ENCODE measurements at regions not wholly inside any gene's neighbourhood (a gene's known extent, or its start where the extent isn't known, plus 50 kb on each side); places are given as distances from the start of the nearest gene placed in this dataset.
A peak's percentile ranks its signal among the peaks of the same experiment; 100 is the strongest.

DNA sequence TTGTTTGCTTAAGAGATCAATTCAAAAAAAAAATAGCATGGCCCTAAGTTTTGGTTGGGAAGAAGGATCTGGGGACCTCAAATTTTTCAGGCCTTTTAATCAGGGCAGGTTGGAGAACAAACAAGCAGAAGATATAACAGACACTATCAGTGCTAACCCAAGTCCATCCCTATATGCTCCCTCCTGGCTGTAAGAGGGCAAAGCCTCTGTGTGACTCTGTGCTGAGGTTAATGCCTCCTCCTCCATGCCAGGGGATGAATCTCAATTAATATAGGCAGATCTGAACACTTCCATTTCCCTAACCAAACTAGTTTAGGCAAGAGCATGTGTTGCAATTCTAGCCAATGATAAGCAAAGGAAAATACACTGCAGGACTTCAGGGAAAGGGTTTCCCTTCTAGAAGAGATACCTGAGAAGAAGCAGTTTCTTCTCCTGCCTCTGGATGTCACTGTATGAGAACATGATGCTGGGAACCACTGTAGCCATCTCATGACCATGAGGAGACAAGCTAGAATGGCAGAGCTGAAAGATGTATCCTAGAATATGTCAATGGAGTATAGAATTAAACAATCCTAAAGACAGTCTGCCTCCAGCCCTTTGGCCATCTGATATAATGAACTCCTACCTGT, 76.0 kb downstream of the CHD9NB start:
- no peak for ATAC-seq (replicated peaks in 1 of 4)
- POLR2A ChIA-PET = no interaction called here

DNA sequence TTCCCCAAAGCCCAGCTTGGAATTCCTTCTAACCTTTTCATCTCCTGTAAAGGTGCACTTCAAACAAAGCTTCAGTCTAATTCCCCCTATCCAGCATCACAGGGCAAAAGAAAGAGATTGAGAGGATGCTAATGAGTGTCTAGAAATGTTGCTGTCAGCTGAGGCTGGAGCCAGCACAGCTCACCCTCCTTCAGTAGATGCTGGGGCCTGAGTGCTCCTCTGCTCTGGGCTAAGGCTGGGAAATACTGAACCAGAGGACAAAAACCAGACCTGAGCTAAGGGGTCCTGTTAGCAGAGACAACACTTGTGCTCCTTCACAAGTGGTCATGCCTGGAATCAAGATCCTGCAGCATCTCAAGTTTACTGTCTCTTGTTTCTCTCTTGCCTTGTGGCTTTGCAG, 85.0 kb downstream of the CHD9NB start:
- Mint-ChIP-seq H3K27me3 (peaks cover 6 to 7% of the 10 kb centered on the region in 2 donors), H3K4me3 (no peak overlapping the region), H3K4me1 (no peaks in the 10 kb centered on the region), H3K27ac (no peak overlapping the region), H3K9me3 (peaks cover 0 to 5% (median 0%) of the 10 kb centered on the region in 3 donors), H3K36me3 (no peaks in the 10 kb centered on the region)
- Histone ChIP-seq H3K36me3 (ENCODE audit: control insufficient read depth in 2 of 2, extremely low read depth in 1 of 2, insufficient read depth in 1 of 2, low read length in 1 of 2) (no peaks in the 10 kb centered on the region), H3K4me3 (ENCODE audit: control insufficient read depth in 1 of 2, extremely low read depth in 1 of 2, low read length in 1 of 2) (no peak overlapping the region), H3K27ac (ENCODE audit: low read length) (no peak overlapping the region), H3K4me1 (ENCODE audit: control insufficient read depth in 1 of 2, extremely low read depth in 1 of 2, insufficient read depth in 2 of 2, low read length in 2 of 2) (no peaks in the 10 kb centered on the region), H3K27me3 (replicated peaks in 1 of 2; ENCODE audit: control insufficient read depth in 2 of 2, extremely low read depth in 1 of 2, insufficient read depth in 2 of 2, low read length in 1 of 2) (no peaks in the 10 kb centered on the region), H3K9me3 (no peaks in the 10 kb centered on the region)
- DNase-seq (no peak), ATAC-seq (replicated peaks in 1 of 4) (no peak)
- CTCF ChIA-PET = no interaction called here
- POLR2A ChIA-PET = no interaction called here

More for the DNA sequence above, 76.0 kb downstream of the CHD9NB start:
- no peak overlapping the region for H3K27ac ChIP-seq (ENCODE audit: low read length)
- Mint-ChIP-seq H3K4me3 (no peak overlapping the region), H3K27me3 (peaks cover 37 to 42% of the 10 kb centered on the region in 2 donors), H3K4me1 (no peaks in the 10 kb centered on the region), H3K36me3 (no peaks in the 10 kb centered on the region), H3K27ac (no peak overlapping the region), H3K9me3 (peaks cover 0 to 5% (median 0%) of the 10 kb centered on the region in 3 donors)
- H3K27me3 ChIP-seq (replicated peaks in 1 of 2; ENCODE audit: control insufficient read depth in 2 of 2, extremely low read depth in 1 of 2, insufficient read depth in 2 of 2, low read length in 1 of 2) = peaks cover 2 to 13% of the 10 kb centered on the region in 2 experiments
- H3K36me3 ChIP-seq (ENCODE audit: control insufficient read depth in 2 of 2, extremely low read depth in 1 of 2, insufficient read depth in 1 of 2, low read length in 1 of 2) = no peaks in the 10 kb centered on the region
- peak in 1 of 35 experiments; percentile 18 for DNase-seq
- CTCF ChIA-PET = interaction anchor here (0.5 to 1.0 kb wide), 2 partner anchors 307 to 455 kb away, joined by 4 to 6 read pairs; no protein-coding TSS in a partner anchor
- no peaks in the 10 kb centered on the region for H3K4me1 ChIP-seq (ENCODE audit: control insufficient read depth in 1 of 2, extremely low read depth in 1 of 2, insufficient read depth in 2 of 2, low read length in 2 of 2)
- H3K4me3 ChIP-seq (ENCODE audit: control insufficient read depth in 1 of 2, extremely low read depth in 1 of 2, low read length in 1 of 2) = no peak overlapping the region
- no peaks in the 10 kb centered on the region for H3K9me3 ChIP-seq

DNA sequence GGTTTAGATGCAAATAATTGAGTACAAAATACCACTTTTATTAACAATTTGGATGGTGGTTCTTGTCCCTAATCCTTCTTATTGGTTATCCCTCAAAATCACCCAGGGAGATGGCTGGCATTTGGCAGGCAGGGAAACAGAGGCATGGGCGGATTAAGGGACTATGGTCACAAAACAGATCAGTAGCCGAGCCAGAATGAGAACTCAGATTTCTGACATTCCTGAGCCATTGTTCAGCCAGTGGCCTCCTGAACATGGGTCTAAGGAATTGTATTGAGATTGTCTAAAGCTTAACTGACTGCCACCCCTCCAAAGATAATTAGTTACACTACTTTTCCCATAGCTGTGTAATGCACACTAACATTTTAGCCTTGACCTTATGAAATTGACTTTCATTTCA, 88.4 kb downstream of the CHD9NB start:
- Mint-ChIP-seq H3K4me1 (no peaks in the 10 kb centered on the region), H3K9me3 (no peaks in the 10 kb centered on the region), H3K27ac (no peak overlapping the region), H3K4me3 (no peak overlapping the region), H3K36me3 (no peaks in the 10 kb centered on the region), H3K27me3 (no peaks in the 10 kb centered on the region)
- Histone ChIP-seq H3K4me1 (ENCODE audit: control insufficient read depth in 1 of 2, extremely low read depth in 1 of 2, insufficient read depth in 2 of 2, low read length in 2 of 2) (no peaks in the 10 kb centered on the region), H3K27me3 (replicated peaks in 1 of 2; ENCODE audit: control insufficient read depth in 2 of 2, extremely low read depth in 1 of 2, insufficient read depth in 2 of 2, low read length in 1 of 2) (no peaks in the 10 kb centered on the region), H3K4me3 (ENCODE audit: control insufficient read depth in 1 of 2, extremely low read depth in 1 of 2, low read length in 1 of 2) (no peak overlapping the region), H3K9me3 (no peaks in the 10 kb centered on the region), H3K27ac (ENCODE audit: low read length) (no peak overlapping the region), H3K36me3 (ENCODE audit: control insufficient read depth in 2 of 2, extremely low read depth in 1 of 2, insufficient read depth in 1 of 2, low read length in 1 of 2) (no peaks in the 10 kb centered on the region)
- CTCF ChIA-PET = interaction anchor here in 1 of 2 donors (0.6 kb wide), 1 partner anchor 1070 kb away, joined by 3 read pairs; no protein-coding TSS in a partner anchor
- POLR2A ChIA-PET = interaction anchor here in 1 of 2 donors (0.6 kb wide), 1 partner anchor 23 kb away, joined by 3 read pairs; no protein-coding TSS in a partner anchor
- 78% methylated on average over 2 of the region's 2 CpGs for WGBS (ENCODE audit: insufficient coverage)
- DNase-seq (no peak), ATAC-seq (replicated peaks in 1 of 4) (no peak)

DNA sequence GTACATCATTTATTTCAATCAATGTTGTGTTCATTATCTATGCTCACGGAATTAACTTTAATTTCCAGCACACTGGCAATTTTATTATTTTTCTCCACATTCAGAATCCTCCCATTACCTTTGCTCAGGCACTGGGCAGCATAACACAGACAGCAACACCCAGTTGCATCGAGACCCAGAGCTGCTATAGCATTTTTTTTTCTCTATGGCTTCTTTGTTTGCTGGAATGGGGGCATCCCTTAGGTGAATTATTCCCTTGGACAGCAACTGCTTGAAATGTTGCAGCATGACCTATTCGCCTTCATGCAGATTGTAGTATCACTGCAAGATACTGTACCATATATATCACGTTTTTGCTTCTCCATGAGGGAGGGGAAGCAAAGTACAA, 88.8 kb downstream of the CHD9NB start:
- H3K4me3 ChIP-seq (ENCODE audit: control insufficient read depth in 1 of 2, extremely low read depth in 1 of 2, low read length in 1 of 2) = no peak overlapping the region
- Mint-ChIP-seq H3K27ac (no peak overlapping the region), H3K36me3 (no peaks in the 10 kb centered on the region), H3K9me3 (no peaks in the 10 kb centered on the region), H3K4me3 (no peak overlapping the region), H3K27me3 (no peaks in the 10 kb centered on the region), H3K4me1 (no peaks in the 10 kb centered on the region)
- DNase-seq (no peak), ATAC-seq (replicated peaks in 1 of 4) (no peak)
- no peak overlapping the region for H3K27ac ChIP-seq (ENCODE audit: low read length)
- H3K36me3 ChIP-seq (ENCODE audit: control insufficient read depth in 2 of 2, extremely low read depth in 1 of 2, insufficient read depth in 1 of 2, low read length in 1 of 2) = no peaks in the 10 kb centered on the region
- 33% methylated on average over 1 of the region's 4 CpGs for WGBS (ENCODE audit: insufficient coverage)
- H3K9me3 ChIP-seq = no peaks in the 10 kb centered on the region
- ChIA-PET POLR2A (no interaction called here), CTCF (no interaction called here)
- no peaks in the 10 kb centered on the region for H3K27me3 ChIP-seq (replicated peaks in 1 of 2; ENCODE audit: control insufficient read depth in 2 of 2, extremely low read depth in 1 of 2, insufficient read depth in 2 of 2, low read length in 1 of 2)
- H3K4me1 ChIP-seq (ENCODE audit: control insufficient read depth in 1 of 2, extremely low read depth in 1 of 2, insufficient read depth in 2 of 2, low read length in 2 of 2) = no peaks in the 10 kb centered on the region

DNA sequence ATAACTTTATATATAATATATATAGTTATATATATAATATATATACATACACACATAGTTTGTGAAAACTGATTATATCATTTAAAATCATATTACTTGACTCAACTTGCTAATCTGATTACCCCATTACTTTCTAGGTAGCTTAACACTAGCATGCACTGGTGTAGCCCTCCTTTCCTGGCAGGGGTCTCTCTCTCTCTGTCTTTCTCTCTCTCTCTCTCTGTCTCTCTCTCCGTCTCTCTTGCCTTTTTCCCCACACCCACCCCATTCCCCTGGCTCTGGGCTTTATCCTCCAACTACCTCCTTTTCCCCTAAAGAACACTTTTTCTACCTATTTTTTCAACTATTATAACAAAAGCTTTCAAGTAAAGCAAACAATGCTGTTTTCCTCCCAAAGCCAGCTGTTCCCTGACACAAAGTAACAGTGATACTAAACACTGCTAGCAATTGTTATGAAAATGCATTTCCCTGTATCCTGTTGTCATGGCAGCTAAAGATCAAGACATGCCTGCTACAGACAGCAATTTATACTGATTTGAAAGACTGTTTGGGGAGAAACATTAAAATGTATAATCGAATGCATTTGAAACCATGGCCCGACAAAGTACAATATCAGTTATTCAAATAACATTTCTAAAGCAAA, 89.4 kb downstream of the CHD9NB start:
- WGBS (ENCODE audit: insufficient coverage) = 100% methylated on average over 1 of the region's 3 CpGs
- H3K9me3 Mint-ChIP-seq = no peaks in the 10 kb centered on the region
- no peak overlapping the region for H3K4me3 Mint-ChIP-seq
- no peaks in the 10 kb centered on the region for H3K36me3 Mint-ChIP-seq
- no peaks in the 10 kb centered on the region for H3K4me1 Mint-ChIP-seq
- H3K27me3 ChIP-seq (replicated peaks in 1 of 2; ENCODE audit: control insufficient read depth in 2 of 2, extremely low read depth in 1 of 2, insufficient read depth in 2 of 2, low read length in 1 of 2) = no peaks in the 10 kb centered on the region
- no peaks in the 10 kb centered on the region for H3K27me3 Mint-ChIP-seq
- POLR2A ChIA-PET = no interaction called here
- H3K27ac ChIP-seq (ENCODE audit: low read length) = no peak overlapping the region
- ATAC-seq (replicated peaks in 1 of 4) = no peak
- DNase-seq = no peak
- H3K27ac Mint-ChIP-seq = no peak overlapping the region
- CTCF ChIA-PET = no interaction called here
- no peak overlapping the region for H3K4me3 ChIP-seq (ENCODE audit: control insufficient read depth in 1 of 2, extremely low read depth in 1 of 2, low read length in 1 of 2)
- H3K36me3 ChIP-seq (ENCODE audit: control insufficient read depth in 2 of 2, extremely low read depth in 1 of 2, insufficient read depth in 1 of 2, low read length in 1 of 2) = no peaks in the 10 kb centered on the region
- no peaks in the 10 kb centered on the region for H3K9me3 ChIP-seq
- H3K4me1 ChIP-seq (ENCODE audit: control insufficient read depth in 1 of 2, extremely low read depth in 1 of 2, insufficient read depth in 2 of 2, low read length in 2 of 2) = no peaks in the 10 kb centered on the region

DNA sequence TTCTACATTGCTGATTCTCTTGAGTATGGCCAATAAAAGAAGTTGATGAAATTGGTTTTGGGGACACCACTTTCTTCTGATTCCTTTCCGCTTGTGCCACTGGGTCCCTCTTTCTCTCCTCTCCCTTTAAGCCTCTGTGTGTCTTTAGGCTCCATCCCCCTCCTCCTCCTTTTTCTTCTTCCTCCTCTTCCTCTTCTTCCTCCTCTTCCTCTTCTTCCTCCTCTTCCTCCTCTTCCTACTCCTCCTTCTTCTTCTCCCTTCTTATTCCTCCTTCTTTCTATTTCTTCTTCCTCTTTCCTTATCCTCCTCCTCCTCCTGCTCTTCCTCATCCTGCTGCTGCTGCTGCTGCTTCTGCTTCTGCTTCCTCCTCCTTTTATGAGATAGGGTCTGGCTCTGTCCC, 93.7 kb downstream of the CHD9NB start:
- POLR2A ChIA-PET = no interaction called here
- Mint-ChIP-seq H3K27me3 (peaks cover 0 to 2% of the 10 kb centered on the region in 2 donors), H3K27ac (no peak overlapping the region), H3K4me1 (no peaks in the 10 kb centered on the region), H3K9me3 (no peaks in the 10 kb centered on the region), H3K4me3 (no peak overlapping the region), H3K36me3 (no peaks in the 10 kb centered on the region)
- H3K27me3 ChIP-seq (replicated peaks in 1 of 2; ENCODE audit: control insufficient read depth in 2 of 2, extremely low read depth in 1 of 2, insufficient read depth in 2 of 2, low read length in 1 of 2) = no peaks in the 10 kb centered on the region
- no peak overlapping the region for H3K27ac ChIP-seq (ENCODE audit: low read length)
- H3K9me3 ChIP-seq = no peaks in the 10 kb centered on the region
- H3K4me1 ChIP-seq (ENCODE audit: control insufficient read depth in 1 of 2, extremely low read depth in 1 of 2, insufficient read depth in 2 of 2, low read length in 2 of 2) = no peaks in the 10 kb centered on the region
- no peak overlapping the region for H3K4me3 ChIP-seq (ENCODE audit: control insufficient read depth in 1 of 2, extremely low read depth in 1 of 2, low read length in 1 of 2)
- no peaks in the 10 kb centered on the region for H3K36me3 ChIP-seq (ENCODE audit: control insufficient read depth in 2 of 2, extremely low read depth in 1 of 2, insufficient read depth in 1 of 2, low read length in 1 of 2)
- ATAC-seq (replicated peaks in 1 of 4) = no peak
- CTCF ChIA-PET = no interaction called here
- WGBS (ENCODE audit: insufficient coverage) = 88% methylated on average over 1 of the region's 1 CpG
- DNase-seq = no peak
